ENCODE measurements at regions not wholly inside any gene's neighbourhood (a gene's known extent, or its start where the extent isn't known, plus 50 kb on each side); places are given as distances from the start of the nearest gene placed in this dataset.

GRCh38 chr20:22507240-22507961 is 77.0 kb downstream of the FOXA2 start:
- H3K9me3 ChIP-seq (ENCODE audit: insufficient read depth, low read depth, low read length), result peaks cover 4% of the 10 kb centered on the region

GRCh38 chr20:22506827-22507226 is 77.5 kb downstream of the FOXA2 start:
- H3K9me3 Mint-ChIP-seq (ENCODE audit: unreplicated experiment), result no peaks in the 10 kb centered on the region
- Histone ChIP-seq H3K4me3 (ENCODE audit: insufficient read depth, low read depth, low read length) (no peak overlapping the region), H3K79me2 (ENCODE audit: insufficient read depth, low read length) (no peaks in the 10 kb centered on the region), H3K27ac (ENCODE audit: low read depth, low read length) (no peak overlapping the region), H3K9ac (ENCODE audit: low read length) (no peak overlapping the region), H3K4me2 (ENCODE audit: low read length) (no peak overlapping the region), H3K36me3 (ENCODE audit: insufficient read depth, low read length) (no peaks in the 10 kb centered on the region), H2AFZ (ENCODE audit: low read depth, low read length) (no peak overlapping the region), H4K20me1 (ENCODE audit: insufficient read depth, low read length) (no peaks in the 10 kb centered on the region), H3K27me3 (ENCODE audit: insufficient read depth, low read length) (no peaks in the 10 kb centered on the region), H3K9me3 (ENCODE audit: insufficient read depth, low read depth, low read length) (peaks cover 5% of the 10 kb centered on the region), H3K4me1 (ENCODE audit: insufficient read depth, low read length) (no peaks in the 10 kb centered on the region)
- FAIRE-seq (no peak), DNase-seq (ENCODE audit: low read depth) (no peak)
- H3K27ac Mint-ChIP-seq (ENCODE audit: unreplicated experiment), result no peak overlapping the region
- H3K27me3 Mint-ChIP-seq (ENCODE audit: low read depth, unreplicated experiment), result peaks cover 37% of the 10 kb centered on the region
- TF ChIP-seq CTCF (IDR thresholded peaks at IDR 0.05; ENCODE audit: insufficient read depth, low read depth, low read length), result no peak
- no peak for TF ChIP-seq EZH2 (IDR thresholded peaks at IDR 0.05; ENCODE audit: insufficient read depth, low read length)
- no peak overlapping the region for H3K4me3 Mint-ChIP-seq (ENCODE audit: unreplicated experiment)
- no peaks in the 10 kb centered on the region for H3K36me3 Mint-ChIP-seq (ENCODE audit: low read depth, unreplicated experiment)
- no peaks in the 10 kb centered on the region for H3K4me1 Mint-ChIP-seq (ENCODE audit: low read depth, unreplicated experiment)

More at GRCh38 chr20:22507240-22507961, 77.0 kb downstream of the FOXA2 start:
- Histone ChIP-seq H3K9ac (ENCODE audit: low read length) (no peak overlapping the region), H3K27ac (ENCODE audit: low read depth, low read length) (no peak overlapping the region), H3K4me2 (ENCODE audit: low read length) (no peak overlapping the region), H3K4me1 (ENCODE audit: insufficient read depth, low read length) (no peaks in the 10 kb centered on the region), H3K4me3 (ENCODE audit: insufficient read depth, low read depth, low read length) (no peak overlapping the region), H3K79me2 (ENCODE audit: insufficient read depth, low read length) (no peaks in the 10 kb centered on the region), H3K27me3 (ENCODE audit: insufficient read depth, low read length) (no peaks in the 10 kb centered on the region), H4K20me1 (ENCODE audit: insufficient read depth, low read length) (no peaks in the 10 kb centered on the region), H2AFZ (ENCODE audit: low read depth, low read length) (no peak overlapping the region), H3K36me3 (ENCODE audit: insufficient read depth, low read length) (no peaks in the 10 kb centered on the region)
- no peaks in the 10 kb centered on the region for H3K4me1 Mint-ChIP-seq (ENCODE audit: low read depth, unreplicated experiment)
- H3K4me3 Mint-ChIP-seq (ENCODE audit: unreplicated experiment), result no peak overlapping the region
- peaks cover 34% of the 10 kb centered on the region for H3K27me3 Mint-ChIP-seq (ENCODE audit: low read depth, unreplicated experiment)
- TF ChIP-seq EZH2 (IDR thresholded peaks at IDR 0.05; ENCODE audit: insufficient read depth, low read length) (no peak), CTCF (IDR thresholded peaks at IDR 0.05; ENCODE audit: insufficient read depth, low read depth, low read length) (no peak)
- DNase-seq (ENCODE audit: low read depth) (no peak), FAIRE-seq (no peak)
- H3K9me3 Mint-ChIP-seq (ENCODE audit: unreplicated experiment), result no peaks in the 10 kb centered on the region
- H3K27ac Mint-ChIP-seq (ENCODE audit: unreplicated experiment), result no peak overlapping the region
- H3K36me3 Mint-ChIP-seq (ENCODE audit: low read depth, unreplicated experiment), result no peaks in the 10 kb centered on the region

GRCh38 chr20:22504829-22505377 is 79.5 kb downstream of the FOXA2 start:
- Mint-ChIP-seq H3K4me1 (ENCODE audit: low read depth, unreplicated experiment) (no peaks in the 10 kb centered on the region), H3K4me3 (ENCODE audit: unreplicated experiment) (no peak overlapping the region), H3K27ac (ENCODE audit: unreplicated experiment) (no peak overlapping the region), H3K9me3 (ENCODE audit: unreplicated experiment) (no peaks in the 10 kb centered on the region), H3K36me3 (ENCODE audit: low read depth, unreplicated experiment) (no peaks in the 10 kb centered on the region), H3K27me3 (ENCODE audit: low read depth, unreplicated experiment) (peaks cover 43% of the 10 kb centered on the region)
- Histone ChIP-seq H3K27ac (ENCODE audit: low read depth, low read length) (no peak overlapping the region), H3K27me3 (ENCODE audit: insufficient read depth, low read length) (no peaks in the 10 kb centered on the region), H3K79me2 (ENCODE audit: insufficient read depth, low read length) (no peaks in the 10 kb centered on the region), H3K4me2 (ENCODE audit: low read length) (no peak overlapping the region), H3K4me3 (ENCODE audit: insufficient read depth, low read depth, low read length) (no peak overlapping the region), H3K4me1 (ENCODE audit: insufficient read depth, low read length) (no peaks in the 10 kb centered on the region), H3K9me3 (ENCODE audit: insufficient read depth, low read depth, low read length) (peaks cover 10% of the 10 kb centered on the region), H4K20me1 (ENCODE audit: insufficient read depth, low read length) (no peaks in the 10 kb centered on the region), H3K9ac (ENCODE audit: low read length) (no peak overlapping the region), H3K36me3 (ENCODE audit: insufficient read depth, low read length) (no peaks in the 10 kb centered on the region), H2AFZ (ENCODE audit: low read depth, low read length) (no peak overlapping the region)
- TF ChIP-seq CTCF (IDR thresholded peaks at IDR 0.05; ENCODE audit: insufficient read depth, low read depth, low read length) (no peak), EZH2 (IDR thresholded peaks at IDR 0.05; ENCODE audit: insufficient read depth, low read length) (no peak)
- DNase-seq (ENCODE audit: low read depth) (no peak), FAIRE-seq (no peak)

All from astrocyte (in vitro differentiated cells and primary cell).